Mammary epithelial cell (primary cell): ENCODE measurements at regions not wholly inside any gene's neighbourhood (a gene's known extent, or its start where the extent isn't known, plus 50 kb on each side); places are given as distances from the start of the nearest gene placed in this dataset.

Experiments used
- CTCF ChIP-seq, 2 donors: IDR thresholded peaks in 1 of 2; conservative IDR thresholded peaks in 1 of 2; 2 replicates each; pipeline ENCODE4 v1.5.1; 2011 to 2012; ENCODE audit warnings: inconsistent platforms in 2 of 2, low read length in 2 of 2, mild to moderate bottlenecking in 2 of 2, control low read depth in 1 of 2, low read depth in 1 of 2; ENCODE audit not compliant: insufficient read depth in 1 of 2; ENCODE audit errors: extremely low read depth in 1 of 2
- EZH2 ChIP-seq: IDR thresholded peaks from 2 replicates; pipeline ENCODE4 v1.6.1; 2012; ENCODE audit warnings: low read length, inconsistent platforms, borderline replicate concordance

- TF ChIP-seq CTCF (conservative IDR thresholded peaks at IDR 0.05 in 1 of 2, IDR thresholded peaks at IDR 0.05 in 1 of 2; ENCODE audit: extremely low read depth in 1 of 2, insufficient read depth in 1 of 2, low read depth in 1 of 2, low read length in 2 of 2) (no peak), EZH2 (no peak)
Measured at GRCh38 chrX:552496-552895, 78.1 kb upstream of the SHOX start.
